Endothelial cell of umbilical vein (primary cell): ENCODE measurements at regions not wholly inside any gene's neighbourhood (a gene's known extent, or its start where the extent isn't known, plus 50 kb on each side); places are given as distances from the start of the nearest gene placed in this dataset.

ENCODE experiments used
- BruUV-seq: library from RNA; stranded (reverse); fragments of 400-500 nt; replicated peaks from 2 replicates; lab custom pipeline; 2021; lab: Mats Ljungman, UMichigan
- CTCF ChIA-PET: fragments of 300-600, 350-600 bp; sonication (Branson Sonifier 250); formaldehyde crosslinking; loops from one replicate; lab custom pipeline; 2021; ENCODE audit warnings: antibody characterized with exemption, inconsistent platforms; lab: Charles Lee
- POLR2A ChIA-PET: fragments of 300-600, 350-600 bp; sonication (Branson Sonifier 250); formaldehyde crosslinking; loops from one replicate; lab custom pipeline; 2021; ENCODE audit warnings: antibody characterized with exemption, inconsistent platforms; lab: Charles Lee
- DNase-seq: peaks from one replicate; pipeline ENCODE4 v3.0.0-alpha.2; 2011; ENCODE audit warnings: low read depth, low spot score
- FAIRE-seq: peaks from 2 replicates; lab custom pipeline; 2011; peaks lifted over from hg19 to GRCh38; lab: Jason Lieb, UNC
- H2AFZ ChIP-seq: 2 replicates; pipeline ENCODE4 v1.6.0; 2012; ENCODE audit warnings: low read depth, low read length, control low read depth, inconsistent platforms
- H3K27ac ChIP-seq: 2 replicates; pipeline ENCODE4 v1.5.1; 2011; ENCODE audit warnings: low read depth, mild to moderate bottlenecking, control low read depth, low read length, moderate library complexity; ENCODE audit not compliant: insufficient read depth
- H3K27me3 ChIP-seq, 2 experiments: 2 replicates each; pipeline versions ENCODE4 v1.6.0 to v1.6.1; 2011; ENCODE audit warnings: low read length in 2 of 2, mixed read lengths in 1 of 2; ENCODE audit not compliant: control insufficient read depth in 2 of 2, insufficient read depth in 2 of 2
- H3K36me3 ChIP-seq, 2 experiments: 2 replicates in 1 of 2; 3 replicates in 1 of 2; pipeline ENCODE4 v1.5.1; 2011; ENCODE audit warnings: low read length in 2 of 2, mild to moderate bottlenecking in 1 of 2, moderate library complexity in 1 of 2; ENCODE audit not compliant: control insufficient read depth in 2 of 2, insufficient read depth in 2 of 2; ENCODE audit errors: extremely low read depth in 1 of 2
- H3K4me1 ChIP-seq: 3 replicates; pipeline ENCODE4 v1.5.1; 2011; ENCODE audit warnings: mild to moderate bottlenecking, low read length; ENCODE audit not compliant: control insufficient read depth, insufficient read depth; ENCODE audit errors: extremely low read depth
- H3K4me2 ChIP-seq: 2 replicates; pipeline ENCODE4 v1.6.1; 2011; ENCODE audit warnings: low read length, control low read depth, mixed read lengths; ENCODE audit not compliant: insufficient read depth
- H3K4me3 ChIP-seq, 3 experiments: fragments of 200-600 bp in 1 of 3; sonication (generic), shearing (Covaris generic) in 1 of 3; replicated peaks in 1 of 3; 2 replicates each; pipeline ENCODE4 v1.5.1; 2011 to 2016; ENCODE audit warnings: control low read depth in 3 of 3, low read length in 3 of 3, mild to moderate bottlenecking in 2 of 3, inconsistent platforms in 1 of 3, low read depth in 1 of 3, moderate library complexity in 1 of 3; ENCODE audit not compliant: insufficient read depth in 1 of 3
- H3K79me2 ChIP-seq: 2 replicates; pipeline ENCODE4 v1.6.0; 2012; ENCODE audit warnings: low read length, inconsistent platforms; ENCODE audit not compliant: control insufficient read depth, insufficient read depth
- H3K9ac ChIP-seq: replicated peaks from 2 replicates; pipeline ENCODE3; 2011; ENCODE audit warnings: low read length, control low read depth; ENCODE audit not compliant: insufficient read depth; ENCODE audit errors: extremely low read depth
- H3K9me1 ChIP-seq: replicated peaks from 3 replicates; pipeline ENCODE4 v1.6.0; 2011; ENCODE audit warnings: mild to moderate bottlenecking, low read length; ENCODE audit not compliant: control insufficient read depth, insufficient read depth; ENCODE audit errors: extremely low read depth
- H3K9me3 ChIP-seq: replicated peaks from 2 replicates; pipeline ENCODE4 v1.5.1; 2012; ENCODE audit warnings: low read length, inconsistent platforms; ENCODE audit not compliant: control insufficient read depth, insufficient read depth
- H4K20me1 ChIP-seq: replicated peaks from 2 replicates; pipeline ENCODE3; 2011; ENCODE audit warnings: mild to moderate bottlenecking, low read length; ENCODE audit not compliant: control insufficient read depth, insufficient read depth; ENCODE audit errors: extremely low read depth
- EZH2 ChIP-seq: IDR thresholded peaks from 2 replicates; pipeline ENCODE4 v1.6.1; 2012; ENCODE audit warnings: borderline replicate concordance, low read depth, mild to moderate bottlenecking, moderate library complexity, low read length, inconsistent platforms; ENCODE audit not compliant: severe bottlenecking
- FOS ChIP-seq: IDR thresholded peaks from 2 replicates; pipeline ENCODE4 v1.6.1; 2011; ENCODE audit warnings: mild to moderate bottlenecking, low read length, moderate library complexity, borderline replicate concordance; ENCODE audit not compliant: insufficient read depth
- GATA2 ChIP-seq: IDR thresholded peaks from 2 replicates; pipeline ENCODE4 v1.7.0; 2011; ENCODE audit warnings: low read depth, mild to moderate bottlenecking, moderate library complexity, mixed read lengths, low read length; ENCODE audit not compliant: insufficient read length, insufficient read depth
- JUN ChIP-seq: IDR thresholded peaks from 2 replicates; pipeline ENCODE4 v1.6.1; 2011; ENCODE audit warnings: borderline replicate concordance, low read depth; ENCODE audit not compliant: insufficient read length, insufficient read depth
- MYC ChIP-seq: IDR thresholded peaks from one replicate; pipeline ENCODE4 v1.6.1; 2011; ENCODE audit warnings: mild to moderate bottlenecking, low read depth, low read length
- POLR2A ChIP-seq: IDR thresholded peaks from 2 replicates; pipeline ENCODE4 v1.6.1; 2012; ENCODE audit warnings: low read depth, mild to moderate bottlenecking, control low read depth, low read length
- POLR2AphosphoS5 ChIP-seq: IDR thresholded peaks from 2 replicates; pipeline ENCODE4 v1.6.1; 2012; ENCODE audit warnings: low read depth, mild to moderate bottlenecking, control low read depth, low read length, moderate library complexity; ENCODE audit not compliant: insufficient read depth
- dilution Hi-C: fragments of 300-500 bp; cut with MboI; formaldehyde crosslinking; loops from one replicate; pipeline ENCODE4 v1.15.0; 2019; ENCODE audit warnings: low sequenced_read_pairs; ENCODE audit not compliant: extremely low pct_ligation_motif_present
- intact Hi-C: fragments of 100-400 bp; cut with micrococcal nuclease; formaldehyde crosslinking; loops from one replicate; pipeline ENCODE4 v1.10.0; 2022
- TF ChIP-seq, protein P1 (sequence below), 2 donors: IDR thresholded peaks; 1 replicate in 1 of 2; 2 replicates in 1 of 2; pipeline ENCODE4 v1.5.1; 2011; ENCODE audit warnings: low read length in 2 of 2, mild to moderate bottlenecking in 2 of 2, moderate library complexity in 2 of 2, control low read depth in 1 of 2, inconsistent platforms in 1 of 2, low read depth in 1 of 2; ENCODE audit not compliant: insufficient read depth in 1 of 2; ENCODE audit errors: extremely low read depth in 1 of 2
- TF ChIP-seq, protein P2 (sequence below): IDR thresholded peaks from 2 replicates; pipeline ENCODE4 v1.6.1; 2011; ENCODE audit not compliant: insufficient read depth, insufficient read length

DNA sequence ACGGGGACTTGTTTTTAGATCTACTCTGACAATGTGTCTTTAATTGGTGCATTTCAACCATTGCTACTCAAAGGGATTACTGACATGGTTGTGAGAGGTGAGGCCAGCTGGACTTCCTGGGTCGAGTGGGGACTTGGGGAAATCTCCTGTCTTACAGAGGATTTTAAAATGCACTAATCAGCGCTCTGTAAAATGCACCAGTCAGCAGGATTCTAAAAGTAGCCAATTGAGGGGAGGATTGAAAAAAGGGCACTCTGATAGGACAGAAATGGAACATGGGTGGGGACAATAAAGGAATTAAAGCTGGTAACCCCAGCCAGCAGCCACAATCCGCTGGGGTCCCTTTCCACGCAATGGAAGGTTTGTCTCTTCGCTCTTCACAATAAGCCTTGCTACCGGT lies 122.5 kb upstream of the SNRPN start:
- dilution Hi-C loops = no loop called here
- no peaks in the 10 kb centered on the region for H3K9me3 ChIP-seq

DNA sequence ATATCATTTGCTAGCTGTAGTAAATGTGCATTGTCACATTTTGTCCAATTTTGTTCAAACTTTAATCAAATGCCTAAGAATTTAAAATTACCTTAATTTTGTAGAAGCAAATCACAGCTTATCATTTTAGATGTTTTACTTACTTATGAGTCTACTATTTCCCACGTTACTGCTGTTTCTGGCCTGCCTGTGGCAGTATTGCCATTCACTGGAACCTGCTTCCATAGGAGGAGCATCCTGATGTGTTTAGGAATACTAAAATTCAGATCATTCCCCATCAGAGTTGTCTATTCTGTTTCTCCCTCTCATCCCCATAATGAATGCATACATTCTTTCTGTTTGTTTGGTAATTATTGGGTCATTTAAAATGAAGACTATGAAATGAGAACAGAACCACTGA lies 119.5 kb upstream of the SNRPN start:
- H3K79me2 ChIP-seq = no peaks in the 10 kb centered on the region
- no peak overlapping the region for H3K9ac ChIP-seq
- no peaks in the 10 kb centered on the region for H4K20me1 ChIP-seq
- H3K4me3 ChIP-seq = no peak overlapping the region
- no peaks in the 10 kb centered on the region for H3K9me1 ChIP-seq
- no peak overlapping the region for H3K4me2 ChIP-seq
- H3K4me1 ChIP-seq = no peaks in the 10 kb centered on the region
- dilution Hi-C loops (no loop called here), intact Hi-C loops (no loop called here)
- POLR2A ChIA-PET = no interaction called here
- H3K27ac ChIP-seq = no peak overlapping the region
- CTCF ChIA-PET = no interaction called here
- DNase-seq (no peak), FAIRE-seq (no peak)
- TF ChIP-seq EZH2 (no peak), FOS (no peak), JUN (no peak), MYC (no peak), POLR2A (no peak), POLR2AphosphoS5 (no peak), GATA2 (no peak)
- TF ChIP-seq, protein P1, sequence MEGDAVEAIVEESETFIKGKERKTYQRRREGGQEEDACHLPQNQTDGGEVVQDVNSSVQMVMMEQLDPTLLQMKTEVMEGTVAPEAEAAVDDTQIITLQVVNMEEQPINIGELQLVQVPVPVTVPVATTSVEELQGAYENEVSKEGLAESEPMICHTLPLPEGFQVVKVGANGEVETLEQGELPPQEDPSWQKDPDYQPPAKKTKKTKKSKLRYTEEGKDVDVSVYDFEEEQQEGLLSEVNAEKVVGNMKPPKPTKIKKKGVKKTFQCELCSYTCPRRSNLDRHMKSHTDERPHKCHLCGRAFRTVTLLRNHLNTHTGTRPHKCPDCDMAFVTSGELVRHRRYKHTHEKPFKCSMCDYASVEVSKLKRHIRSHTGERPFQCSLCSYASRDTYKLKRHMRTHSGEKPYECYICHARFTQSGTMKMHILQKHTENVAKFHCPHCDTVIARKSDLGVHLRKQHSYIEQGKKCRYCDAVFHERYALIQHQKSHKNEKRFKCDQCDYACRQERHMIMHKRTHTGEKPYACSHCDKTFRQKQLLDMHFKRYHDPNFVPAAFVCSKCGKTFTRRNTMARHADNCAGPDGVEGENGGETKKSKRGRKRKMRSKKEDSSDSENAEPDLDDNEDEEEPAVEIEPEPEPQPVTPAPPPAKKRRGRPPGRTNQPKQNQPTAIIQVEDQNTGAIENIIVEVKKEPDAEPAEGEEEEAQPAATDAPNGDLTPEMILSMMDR (IDR thresholded peaks at IDR 0.05; ENCODE audit: extremely low read depth in 1 of 2, insufficient read depth in 1 of 2, low read depth in 1 of 2, low read length in 2 of 2) = no peak
- TF ChIP-seq, protein P2, sequence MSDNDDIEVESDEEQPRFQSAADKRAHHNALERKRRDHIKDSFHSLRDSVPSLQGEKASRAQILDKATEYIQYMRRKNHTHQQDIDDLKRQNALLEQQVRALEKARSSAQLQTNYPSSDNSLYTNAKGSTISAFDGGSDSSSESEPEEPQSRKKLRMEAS = no peak
- H3K9me3 ChIP-seq = no peaks in the 10 kb centered on the region
- BruUV-seq = no TSS peak
- H3K36me3 ChIP-seq = no peaks in the 10 kb centered on the region
- no peaks in the 10 kb centered on the region for H3K27me3 ChIP-seq
- no peak overlapping the region for H2AFZ ChIP-seq

More for the DNA sequence above, 122.5 kb upstream of the SNRPN start:
- Histone ChIP-seq H3K4me2 (no peak overlapping the region), H3K27me3 (no peaks in the 10 kb centered on the region), H4K20me1 (no peaks in the 10 kb centered on the region), H3K36me3 (no peaks in the 10 kb centered on the region), H3K4me3 (no peak overlapping the region), H3K27ac (no peak overlapping the region), H3K4me1 (no peaks in the 10 kb centered on the region), H3K79me2 (no peaks in the 10 kb centered on the region), H2AFZ (no peak overlapping the region), H3K9ac (no peak overlapping the region), H3K9me1 (no peaks in the 10 kb centered on the region)
- DNase-seq (no peak), FAIRE-seq (no peak)
- TF ChIP-seq GATA2 (no peak), POLR2AphosphoS5 (no peak), EZH2 (no peak)
- TF ChIP-seq, protein P2 = no peak
- intact Hi-C loops = no loop called here
- CTCF ChIA-PET = no interaction called here
- POLR2A ChIA-PET = no interaction called here
- no TSS peak for BruUV-seq
